ENCODE measurements at regions not wholly inside any gene's neighbourhood (a gene's known extent, or its start where the extent isn't known, plus 50 kb on each side); places are given as distances from the start of the nearest gene placed in this dataset.
A peak's percentile ranks its signal among the peaks of the same experiment; 100 is the strongest.

DNA sequence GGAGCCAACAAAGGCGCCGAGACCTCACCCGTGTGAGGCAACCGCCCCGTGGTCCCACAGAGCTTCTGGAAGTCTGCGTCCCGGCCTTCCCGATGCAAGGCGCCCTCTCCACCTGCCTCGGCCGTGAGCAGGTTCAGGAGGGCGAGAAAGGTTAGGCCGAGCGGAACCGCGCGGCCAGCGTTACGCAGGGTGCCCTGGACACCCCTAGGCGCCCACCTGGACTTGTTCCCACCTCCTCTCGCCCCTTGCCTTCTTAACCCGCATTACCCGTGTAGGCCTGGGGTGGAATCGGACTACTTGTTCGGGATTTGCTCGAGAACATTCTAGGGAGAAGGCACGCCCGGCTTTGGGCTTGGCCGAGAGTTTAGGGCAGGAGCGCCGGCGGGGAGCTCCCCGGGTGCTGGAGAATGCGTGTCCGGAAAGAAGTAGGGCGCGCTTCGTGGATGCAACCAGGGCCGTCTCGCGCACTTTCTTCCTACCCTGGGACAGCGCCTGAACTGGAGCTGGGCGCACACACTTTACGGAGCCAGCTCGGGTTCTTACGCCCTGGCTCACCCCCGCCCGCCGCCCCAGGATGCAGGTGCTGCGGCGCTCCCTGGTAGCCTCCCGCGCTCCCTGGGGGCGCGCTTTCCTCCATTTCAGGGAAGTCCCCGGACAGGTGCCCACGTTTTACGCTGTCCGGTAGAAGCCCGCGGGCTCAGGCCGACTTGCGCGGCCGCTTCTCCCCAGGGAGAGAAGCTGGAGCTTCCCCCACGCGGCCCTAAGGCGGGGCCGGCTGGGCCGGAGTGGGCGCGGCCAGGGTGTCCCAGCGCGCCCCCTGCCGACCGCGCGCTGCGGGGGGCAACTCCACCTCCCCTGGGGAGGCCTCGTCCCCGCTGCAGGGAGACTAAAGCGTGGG is 74.5 kb downstream of the INSIG1 start:
- Histone ChIP-seq H3K4me1 (ENCODE audit: control insufficient read depth, insufficient read depth, low read length) (peaks cover 2% of the 10 kb centered on the region), H3K4me3 (ENCODE audit: low read length) (no peak overlapping the region), H3K27ac (ENCODE audit: low read length) (no peak overlapping the region), H3K27me3 (ENCODE audit: control insufficient read depth, insufficient read depth) (no peaks in the 10 kb centered on the region), H3K9me3 (ENCODE audit: control insufficient read depth, low read length) (no peaks in the 10 kb centered on the region)
- peak in 1 of 2 donors; percentile 38 for ATAC-seq
- intact Hi-C loops (cut with DNase I): no loop called here
- WGBS: 2% methylated on average over 82 of the region's 82 CpGs
- DNase-seq: no peak

DNA sequence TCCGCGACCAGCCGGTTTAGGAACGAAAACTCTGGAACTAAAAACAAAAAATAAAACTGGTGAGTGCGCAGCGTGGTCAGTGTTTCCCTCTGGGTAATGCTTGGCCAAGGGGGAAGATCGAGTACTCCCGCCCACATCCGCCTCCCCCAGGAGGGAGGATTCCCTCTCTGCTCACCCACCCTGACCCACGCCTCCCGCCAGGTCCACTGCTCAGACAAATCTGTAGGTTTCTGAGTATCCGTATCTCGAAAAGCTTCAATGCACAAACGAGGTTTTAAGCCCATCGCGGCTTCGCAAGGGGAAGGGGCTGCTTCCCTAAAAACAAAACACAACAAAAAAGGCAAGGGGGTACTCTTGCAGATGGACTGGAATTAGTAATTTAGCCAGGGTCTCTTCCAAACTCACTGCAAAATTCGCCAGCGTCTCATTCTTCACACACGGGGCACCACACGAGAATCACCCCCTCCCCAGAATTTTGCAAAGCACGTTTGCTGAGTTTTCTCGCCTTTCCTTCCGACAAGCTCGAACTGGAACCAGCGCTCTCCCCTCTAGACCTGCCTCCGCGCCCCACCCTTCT is 75.2 kb downstream of the INSIG1 start:
- peaks cover 2% of the 10 kb centered on the region for H3K4me1 ChIP-seq (ENCODE audit: control insufficient read depth, insufficient read depth, low read length)
- 4% methylated on average over 28 of the region's 28 CpGs for WGBS
- no peak overlapping the region for H3K27ac ChIP-seq (ENCODE audit: low read length)
- H3K27me3 ChIP-seq (ENCODE audit: control insufficient read depth, insufficient read depth): no peaks in the 10 kb centered on the region
- ATAC-seq: no peak
- H3K9me3 ChIP-seq (ENCODE audit: control insufficient read depth, low read length): no peaks in the 10 kb centered on the region
- no peak for DNase-seq
- intact Hi-C loops (cut with DNase I): no loop called here
- H3K4me3 ChIP-seq (ENCODE audit: low read length): peak overlapping the region; percentile 45

DNA sequence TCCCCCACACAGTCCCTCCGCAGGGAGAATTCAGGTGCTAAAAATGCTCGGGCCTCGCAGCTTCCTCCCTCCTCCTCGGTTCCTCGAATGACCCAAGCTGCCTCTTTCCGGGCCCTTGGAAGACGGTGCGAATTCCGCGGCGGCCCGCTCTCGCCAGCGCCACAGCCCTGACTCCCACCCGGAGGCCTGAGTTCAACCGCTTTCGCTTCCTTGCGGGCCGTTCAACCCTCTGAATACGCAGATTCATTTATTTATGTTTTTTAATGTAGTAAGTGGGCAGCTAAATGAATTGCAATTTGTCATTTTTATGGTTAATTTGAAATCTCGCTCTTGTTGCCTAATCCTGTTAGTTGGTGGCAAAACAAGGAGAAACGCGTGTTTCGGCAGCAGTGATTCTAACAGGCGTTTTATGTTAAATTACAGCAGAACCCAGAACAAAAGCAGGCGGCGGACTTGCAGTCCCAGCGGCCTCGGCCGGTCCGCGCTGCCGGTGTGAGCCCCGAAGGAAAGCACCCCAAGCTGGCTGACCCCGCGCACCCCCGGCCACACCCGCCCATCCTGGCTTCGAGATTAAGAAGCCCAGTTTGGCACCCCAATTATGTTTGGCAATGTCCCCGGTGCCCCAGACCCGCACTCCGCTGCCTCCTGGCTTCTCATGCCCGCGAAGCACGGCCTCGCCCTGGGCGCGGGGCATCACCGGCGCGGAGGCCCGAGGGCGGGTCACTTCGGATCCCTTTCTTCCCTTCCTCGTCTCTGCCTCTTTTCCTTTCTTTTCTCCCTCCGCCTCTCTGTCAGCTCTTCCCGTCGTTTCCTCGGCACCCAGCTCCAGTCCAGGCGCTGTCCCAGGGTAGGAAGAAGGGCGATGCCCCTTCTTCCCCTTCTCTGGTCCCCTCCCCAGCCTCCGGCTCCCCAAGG is 75.9 kb downstream of the INSIG1 start:
- H3K4me3 ChIP-seq (ENCODE audit: low read length): peak overlapping the region; percentile 45
- DNase-seq (no peak), ATAC-seq (no peak)
- no peaks in the 10 kb centered on the region for H3K9me3 ChIP-seq (ENCODE audit: control insufficient read depth, low read length)
- no peaks in the 10 kb centered on the region for H3K27me3 ChIP-seq (ENCODE audit: control insufficient read depth, insufficient read depth)
- H3K27ac ChIP-seq (ENCODE audit: low read length): no peak overlapping the region
- intact Hi-C loops (cut with DNase I): no loop called here
- WGBS: 3% methylated on average over 62 of the region's 62 CpGs
- H3K4me1 ChIP-seq (ENCODE audit: control insufficient read depth, insufficient read depth, low read length): peaks cover 5% of the 10 kb centered on the region

DNA sequence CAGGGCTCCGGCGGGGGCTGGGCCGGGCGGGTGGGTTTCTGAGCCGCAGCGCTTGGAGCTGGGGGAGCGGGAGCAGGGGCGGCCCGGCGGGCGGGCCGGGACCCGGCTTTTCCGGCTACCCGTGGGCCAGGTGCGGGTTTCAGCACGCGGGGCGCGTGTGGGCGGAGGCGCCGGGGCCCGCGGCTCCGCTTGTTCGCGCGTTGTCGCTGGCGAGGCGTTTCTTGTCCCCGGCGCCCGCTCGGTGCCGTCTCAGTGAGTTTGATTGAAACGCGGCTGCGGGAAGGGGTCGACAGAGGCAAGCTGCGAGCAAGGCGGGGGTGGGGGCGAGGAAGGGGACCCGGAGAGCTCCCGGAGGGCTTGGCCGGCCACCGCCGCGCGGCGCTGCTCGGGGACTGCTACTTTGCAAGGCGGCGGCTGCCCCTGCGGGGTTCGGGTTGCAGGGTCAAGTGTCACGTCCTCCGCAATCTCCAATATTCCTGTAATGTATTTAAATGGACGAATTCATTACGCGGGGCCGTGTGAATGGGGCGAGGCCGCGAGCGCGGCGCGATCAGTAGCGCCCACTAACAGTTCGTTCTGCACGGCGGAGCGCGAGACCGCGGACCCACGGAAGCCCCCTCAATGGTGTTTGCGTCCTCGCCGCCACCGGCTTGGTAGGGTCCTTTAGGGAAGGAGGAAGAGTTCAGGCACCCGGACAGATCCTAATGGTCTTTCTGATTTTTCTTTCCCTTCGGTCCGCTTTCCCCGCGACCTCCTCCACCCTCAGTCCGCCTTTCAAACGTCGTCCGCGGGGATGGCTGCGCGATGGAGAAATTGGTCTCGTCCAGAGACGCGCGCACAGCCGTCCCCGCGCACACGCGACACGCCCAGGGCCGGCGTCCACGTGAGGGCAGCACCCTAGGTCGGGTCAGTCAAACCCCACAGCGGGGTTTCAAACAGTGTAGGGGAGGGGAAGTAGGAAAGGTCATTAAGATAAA is 76.9 kb downstream of the INSIG1 start:
- Histone ChIP-seq H3K4me3 (ENCODE audit: low read length) (peak overlapping the region; percentile 45), H3K27me3 (ENCODE audit: control insufficient read depth, insufficient read depth) (no peaks in the 10 kb centered on the region), H3K9me3 (ENCODE audit: control insufficient read depth, low read length) (no peaks in the 10 kb centered on the region), H3K27ac (ENCODE audit: low read length) (no peak overlapping the region), H3K4me1 (ENCODE audit: control insufficient read depth, insufficient read depth, low read length) (peaks cover 5% of the 10 kb centered on the region)
- DNase-seq: no peak
- 2% methylated on average over 110 of the region's 110 CpGs for WGBS
- ATAC-seq: no peak
- intact Hi-C loops (cut with DNase I): no loop called here

DNA sequence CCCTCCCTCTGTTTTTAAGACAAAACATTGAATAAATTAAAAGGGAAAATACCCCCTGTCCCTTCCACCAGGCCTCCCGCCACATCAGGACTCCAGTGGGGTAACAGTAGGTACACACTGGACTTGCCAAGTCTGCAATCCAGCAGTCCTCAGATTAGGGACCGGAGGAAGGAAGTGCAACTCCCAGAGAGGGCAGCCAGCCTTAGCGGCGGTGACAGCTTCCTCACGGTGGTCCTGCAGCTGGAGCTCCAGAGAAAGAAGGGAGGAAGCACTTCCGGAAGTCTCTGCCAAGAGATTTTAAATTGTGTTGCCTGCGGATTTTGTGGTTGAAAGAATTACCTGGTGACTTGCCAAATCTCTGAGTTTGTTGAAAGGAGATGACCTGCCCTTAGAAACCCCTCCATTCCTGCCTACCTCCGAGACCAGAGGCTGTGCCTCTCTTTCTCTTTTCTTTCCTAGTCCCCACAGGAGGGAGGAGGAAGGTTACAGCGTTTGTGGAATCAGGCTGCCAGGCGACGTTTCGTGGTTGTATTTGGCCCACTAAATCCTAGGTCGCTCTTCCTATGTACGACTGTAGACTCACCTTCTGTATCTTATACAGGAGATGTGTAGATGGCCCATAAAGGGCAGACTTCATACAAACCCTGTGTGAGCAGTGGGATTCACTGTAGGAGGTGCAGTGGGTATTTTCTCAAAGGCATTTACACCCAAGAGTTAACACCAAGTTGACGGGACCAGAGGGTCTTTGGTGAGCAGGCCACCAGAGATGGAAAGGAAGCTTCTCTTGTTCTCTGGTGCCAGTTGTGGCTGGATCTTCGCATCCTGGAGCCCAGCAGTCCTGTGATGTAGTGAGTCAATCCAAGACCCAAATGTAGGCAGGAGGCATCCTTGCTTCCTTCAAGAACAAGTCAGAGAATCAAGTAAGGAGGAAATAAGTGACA is 77.9 kb downstream of the INSIG1 start:
- DNase-seq: no peak
- Histone ChIP-seq H3K27ac (ENCODE audit: low read length) (no peak overlapping the region), H3K4me3 (ENCODE audit: low read length) (peak overlapping the region; percentile 12), H3K4me1 (ENCODE audit: control insufficient read depth, insufficient read depth, low read length) (peaks cover 5% of the 10 kb centered on the region), H3K27me3 (ENCODE audit: control insufficient read depth, insufficient read depth) (no peaks in the 10 kb centered on the region), H3K9me3 (ENCODE audit: control insufficient read depth, low read length) (no peaks in the 10 kb centered on the region)
- 5% methylated on average over 16 of the region's 16 CpGs for WGBS
- ATAC-seq: peak; percentile 30 to 44
- intact Hi-C loops (cut with DNase I): no loop called here

DNA sequence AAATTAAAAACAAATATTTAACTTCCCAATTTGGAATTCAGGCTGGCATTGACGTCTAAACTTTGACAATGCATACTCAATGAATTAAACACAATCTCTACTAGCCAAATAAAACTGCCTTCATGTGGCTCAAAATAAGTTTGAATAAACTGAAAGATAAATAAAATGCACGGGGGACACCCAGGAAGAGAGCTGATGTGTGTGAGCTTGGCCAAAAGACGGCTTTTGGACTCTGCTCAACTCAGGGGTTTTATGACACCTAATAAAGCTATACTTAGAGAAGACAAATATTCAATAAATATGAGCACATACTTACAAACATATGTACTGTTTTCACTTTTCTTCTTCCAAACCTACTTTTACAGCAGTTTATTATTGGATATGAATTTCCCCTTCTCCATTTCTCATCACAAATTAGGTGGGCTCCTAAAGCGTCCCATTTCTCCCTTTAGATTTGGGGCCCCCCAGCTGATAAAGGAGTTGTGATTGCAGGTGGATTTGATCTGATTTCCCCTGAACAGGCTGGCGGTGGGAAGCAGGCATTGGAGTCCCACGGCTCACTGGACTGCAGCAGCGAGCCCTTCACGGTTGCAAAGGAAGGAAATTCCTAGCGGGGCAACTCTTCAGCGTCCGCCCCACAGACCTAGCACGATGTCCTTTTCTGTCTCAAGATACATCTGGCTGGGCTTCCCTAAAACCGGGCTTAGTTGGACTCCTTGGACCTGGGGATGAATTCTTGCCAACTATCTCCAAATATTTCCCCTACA is 79.6 kb downstream of the INSIG1 start:
- DNase-seq (no peak), ATAC-seq (no peak)
- peak overlapping the region; percentile 9 for H3K4me3 ChIP-seq (ENCODE audit: low read length)
- intact Hi-C loops (cut with DNase I): no loop called here
- no peaks in the 10 kb centered on the region for H3K9me3 ChIP-seq (ENCODE audit: control insufficient read depth, low read length)
- 8% methylated on average over 13 of the region's 13 CpGs for WGBS
- no peaks in the 10 kb centered on the region for H3K27me3 ChIP-seq (ENCODE audit: control insufficient read depth, insufficient read depth)
- peaks cover 8% of the 10 kb centered on the region for H3K4me1 ChIP-seq (ENCODE audit: control insufficient read depth, insufficient read depth, low read length)
- H3K27ac ChIP-seq (ENCODE audit: low read length): no peak overlapping the region

DNA sequence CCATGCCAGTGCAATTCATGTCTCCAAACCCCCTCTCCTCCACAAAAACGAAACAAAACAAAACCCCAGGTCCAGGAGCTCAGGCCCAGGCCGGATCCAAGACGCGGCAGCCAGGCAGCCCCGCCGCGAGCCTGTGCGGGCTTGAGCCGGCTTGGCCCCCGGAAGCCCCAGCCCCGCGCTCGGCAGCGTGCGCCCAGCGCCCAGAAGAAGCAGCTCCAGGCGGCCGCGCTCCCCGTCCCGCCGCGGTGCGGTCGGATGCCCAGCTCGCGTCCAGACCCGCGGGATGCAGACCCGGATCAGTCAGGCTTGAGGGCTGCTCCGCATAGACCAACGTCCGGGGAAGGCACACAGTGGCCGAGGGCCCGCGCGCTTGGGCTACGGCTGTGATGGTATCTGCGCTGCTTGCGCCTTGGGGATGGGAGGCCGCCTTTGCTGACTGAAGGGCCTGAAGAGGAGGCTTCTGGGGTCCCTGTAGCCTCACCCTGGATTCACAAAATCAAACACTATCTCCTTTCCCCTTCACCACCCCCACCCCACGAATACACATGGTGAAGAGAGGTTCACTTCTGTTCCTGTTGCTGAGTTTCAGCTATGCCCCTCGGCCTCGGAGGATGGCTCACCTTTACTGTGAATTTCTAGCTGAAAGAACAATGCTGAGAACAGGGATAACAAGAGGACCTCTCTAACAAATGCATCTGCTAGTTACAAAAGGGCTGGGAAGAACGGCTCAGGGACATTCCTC is 79.9 kb upstream of the EN2 start:
- H3K27me3 ChIP-seq (ENCODE audit: control insufficient read depth, insufficient read depth): no peaks in the 10 kb centered on the region
- intact Hi-C loops (cut with DNase I): no loop called here
- no peaks in the 10 kb centered on the region for H3K9me3 ChIP-seq (ENCODE audit: control insufficient read depth, low read length)
- DNase-seq (peak in 2 of 3 donors; percentile 36 to 65), ATAC-seq (peak; percentile 27 to 53)
- H3K4me3 ChIP-seq (ENCODE audit: low read length): peak overlapping the region; percentile 9
- H3K27ac ChIP-seq (ENCODE audit: low read length): no peak overlapping the region
- H3K4me1 ChIP-seq (ENCODE audit: control insufficient read depth, insufficient read depth, low read length): peaks cover 8% of the 10 kb centered on the region
- WGBS: 1% methylated on average over 45 of the region's 45 CpGs

DNA sequence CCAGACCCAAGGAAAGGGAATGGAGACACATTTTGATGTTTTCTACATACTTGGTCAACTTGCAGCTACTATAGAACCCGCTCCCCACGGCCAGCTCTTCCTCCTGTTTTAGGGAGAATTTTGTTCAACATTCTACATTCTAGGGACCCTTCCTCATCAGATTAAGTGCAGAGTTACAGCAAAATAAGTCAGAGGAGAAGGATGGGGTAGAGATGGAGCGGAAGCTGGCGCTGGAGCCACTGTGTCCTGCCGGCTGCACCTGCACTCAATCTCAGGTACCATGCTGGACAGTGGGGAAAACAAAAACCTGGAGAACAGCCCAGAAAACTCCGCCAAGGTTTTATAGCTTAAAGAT is 79.4 kb upstream of the EN2 start:
- H3K27me3 ChIP-seq (ENCODE audit: control insufficient read depth, insufficient read depth): no peaks in the 10 kb centered on the region
- DNase-seq (no peak), ATAC-seq (no peak)
- no peak overlapping the region for H3K27ac ChIP-seq (ENCODE audit: low read length)
- no peaks in the 10 kb centered on the region for H3K9me3 ChIP-seq (ENCODE audit: control insufficient read depth, low read length)
- intact Hi-C loops (cut with DNase I): no loop called here
- WGBS: 14% methylated on average over 6 of the region's 6 CpGs
- H3K4me3 ChIP-seq (ENCODE audit: low read length): no peak overlapping the region
- peaks cover 6% of the 10 kb centered on the region for H3K4me1 ChIP-seq (ENCODE audit: control insufficient read depth, insufficient read depth, low read length)
